ENCODE measurements at regions not wholly inside any gene's neighbourhood (a gene's known extent, or its start where the extent isn't known, plus 50 kb on each side); places are given as distances from the start of the nearest gene placed in this dataset.
"Not testable (repeated sequence)": the region's sequence is repeated elsewhere in the genome, so short reads cannot be mapped to it uniquely, and the experiment has no call there.

GRCh38 chr2:136319237-136319636 lies 201.3 kb upstream of the CXCR4 start:
- DNase-seq, result no peak

- no peak for DNase-seq
These were observed 196.3 kb upstream of the CXCR4 start for GRCh38 chr2:136314240-136314639.

- DNase-seq, result not testable (repeated sequence)
These were observed 194.6 kb upstream of the CXCR4 start for GRCh38 chr2:136312568-136312967.

GRCh38 chr2:136310797-136311603 lies 193.1 kb upstream of the CXCR4 start:
- no peak for DNase-seq

- no peak for DNase-seq
These were observed 192.1 kb upstream of the CXCR4 start for GRCh38 chr2:136310005-136310495.

GRCh38 chr2:136308611-136309010 lies 190.7 kb upstream of the CXCR4 start:
- no peak for DNase-seq

- DNase-seq, result no peak
These were observed 188.9 kb upstream of the CXCR4 start for GRCh38 chr2:136306836-136307235.

GRCh38 chr2:136305517-136306192 lies 187.7 kb upstream of the CXCR4 start:
- DNase-seq, result no peak

GRCh38 chr2:136301006-136301405 lies 183.1 kb upstream of the CXCR4 start:
- no peak for DNase-seq

- no peak for DNase-seq
These were observed 180.7 kb upstream of the CXCR4 start for GRCh38 chr2:136298631-136299030.

- no peak for DNase-seq
These were observed 180.0 kb upstream of the CXCR4 start for GRCh38 chr2:136297994-136298393.

- DNase-seq, result no peak
These were observed 179.4 kb upstream of the CXCR4 start for GRCh38 chr2:136297312-136297711.

- DNase-seq, result no peak
These were observed 177.2 kb upstream of the CXCR4 start for GRCh38 chr2:136295168-136295567.

GRCh38 chr2:136291871-136292270 lies 173.9 kb upstream of the CXCR4 start:
- no peak for DNase-seq

GRCh38 chr2:136290326-136290725 lies 172.4 kb upstream of the CXCR4 start:
- DNase-seq, result no peak

GRCh38 chr2:136288249-136288648 lies 170.3 kb upstream of the CXCR4 start:
- DNase-seq, result no peak

- no peak for DNase-seq
These were observed 168.5 kb upstream of the CXCR4 start for GRCh38 chr2:136286423-136286822.

- no peak for DNase-seq
These were observed 166.5 kb upstream of the CXCR4 start for GRCh38 chr2:136284226-136285119.

GRCh38 chr2:136282251-136282650 lies 164.3 kb upstream of the CXCR4 start:
- no peak for DNase-seq

- DNase-seq, result no peak
These were observed 163.5 kb upstream of the CXCR4 start for GRCh38 chr2:136281281-136282114.

- DNase-seq, result not testable (repeated sequence)
These were observed 148.4 kb upstream of the CXCR4 start for GRCh38 chr2:136266346-136266745.

- no peak for DNase-seq
These were observed 141.6 kb upstream of the CXCR4 start for GRCh38 chr2:136259551-136259950.
